ENCODE measurements at regions not wholly inside any gene's neighbourhood (a gene's known extent, or its start where the extent isn't known, plus 50 kb on each side); places are given as distances from the start of the nearest gene placed in this dataset.
A peak's percentile ranks its signal among the peaks of the same experiment; 100 is the strongest.

GRCh38 chr1:58975888-58976287, 192.0 kb upstream of the JUN start:
- Histone ChIP-seq H3K27ac (ENCODE audit: extremely low read depth, low read depth, low read length) (no peak overlapping the region), H3K36me3 (ENCODE audit: control insufficient read depth, insufficient read depth, low read length) (no peaks in the 10 kb centered on the region), H3K4me1 (replicated peaks in 1 of 2; ENCODE audit: control insufficient read depth in 2 of 2, insufficient read depth in 2 of 2, low read length in 2 of 2) (peaks cover 4 to 28% of the 10 kb centered on the region in 2 experiments), H3K79me2 (ENCODE audit: control insufficient read depth, insufficient read depth, low read length) (no peaks in the 10 kb centered on the region), H4K20me1 (replicated peaks; ENCODE audit: control insufficient read depth, insufficient read depth, low read length) (no peaks in the 10 kb centered on the region), H3K9ac (ENCODE audit: insufficient read depth in 1 of 2, low read depth in 2 of 2, low read length in 2 of 2) (no peak overlapping the region), H2AFZ (ENCODE audit: low read depth, low read length) (peak overlapping the region; percentile 43; the same call in 1 of the 2 replicates), H3K27me3 (ENCODE audit: control insufficient read depth in 2 of 2, insufficient read depth in 2 of 2, low read length in 2 of 2) (no peaks in the 10 kb centered on the region), H3K9me3 (replicated peaks; ENCODE audit: control insufficient read depth, insufficient read depth, low read depth, low read length) (no peaks in the 10 kb centered on the region), H3K4me2 (ENCODE audit: insufficient read depth, low read length) (no peak overlapping the region), H3K4me3 (no peak overlapping the region), H3K9me1 (ENCODE audit: control insufficient read depth, insufficient read depth, low read length) (no peaks in the 10 kb centered on the region)
- ATAC-seq = peak; percentile 80
- POLR2A ChIA-PET = no interaction called here
- in situ Hi-C loops (cut with MboI) (no loop called here), intact Hi-C loops (cut with micrococcal nuclease) (loop anchor here (5.0 kb wide), 1 partner anchor 79 kb away; no protein-coding TSS in a partner anchor)
- 0% methylated on average over 3 of the region's 3 CpGs for WGBS (ENCODE audit: insufficient coverage, low coverage, missing lambda C conversion rate)
- peak in 3 of 4 experiments; percentile 22 to 76 (median 25) for DNase-seq (ENCODE audit: extremely low read depth in 1 of 4, low spot score in 3 of 4)
- BruUV-seq (replicated peaks) = no TSS peak
- FAIRE-seq = peak; percentile 87
- CTCF ChIA-PET (ENCODE audit: low intra/inter-chr PET ratio) = no interaction called here
- TF ChIP-seq CBX2 (IDR thresholded peaks at IDR 0.05; ENCODE audit: insufficient read depth, low read length, poor library complexity, severe bottlenecking) (no peak), CBX1 (IDR thresholded peaks at IDR 0.05; ENCODE audit: low read depth) (no peak), MTA2 (IDR thresholded peaks at IDR 0.05; ENCODE audit: low read depth) (peak; percentile 57; the same call in 1 of the 2 replicates), ARID1B (IDR thresholded peaks at IDR 0.05) (peak; percentile 82), SIRT6 (IDR thresholded peaks at IDR 0.05; ENCODE audit: low read depth, low read length) (no peak), RB1 (IDR thresholded peaks at IDR 0.05; ENCODE audit: low read depth) (no peak), CREM (IDR thresholded peaks at IDR 0.05; ENCODE audit: low read depth) (peak; percentile 46; the same call in 1 of the 2 replicates), ATF7 (IDR thresholded peaks at IDR 0.05) (0 out of 2 replicates have a peak, but pooled peaks have one; percentile 11), DPF2 (IDR thresholded peaks at IDR 0.05) (peak; percentile 79), ZNF133 (CRISPR knock-in tag; IDR thresholded peaks at IDR 0.05) (no peak), HCFC1 (IDR thresholded peaks at IDR 0.05; ENCODE audit: low read depth, low read length) (no peak), ZBTB5 (IDR thresholded peaks at IDR 0.05) (no peak)
- TF ChIP-seq, protein P1, sequence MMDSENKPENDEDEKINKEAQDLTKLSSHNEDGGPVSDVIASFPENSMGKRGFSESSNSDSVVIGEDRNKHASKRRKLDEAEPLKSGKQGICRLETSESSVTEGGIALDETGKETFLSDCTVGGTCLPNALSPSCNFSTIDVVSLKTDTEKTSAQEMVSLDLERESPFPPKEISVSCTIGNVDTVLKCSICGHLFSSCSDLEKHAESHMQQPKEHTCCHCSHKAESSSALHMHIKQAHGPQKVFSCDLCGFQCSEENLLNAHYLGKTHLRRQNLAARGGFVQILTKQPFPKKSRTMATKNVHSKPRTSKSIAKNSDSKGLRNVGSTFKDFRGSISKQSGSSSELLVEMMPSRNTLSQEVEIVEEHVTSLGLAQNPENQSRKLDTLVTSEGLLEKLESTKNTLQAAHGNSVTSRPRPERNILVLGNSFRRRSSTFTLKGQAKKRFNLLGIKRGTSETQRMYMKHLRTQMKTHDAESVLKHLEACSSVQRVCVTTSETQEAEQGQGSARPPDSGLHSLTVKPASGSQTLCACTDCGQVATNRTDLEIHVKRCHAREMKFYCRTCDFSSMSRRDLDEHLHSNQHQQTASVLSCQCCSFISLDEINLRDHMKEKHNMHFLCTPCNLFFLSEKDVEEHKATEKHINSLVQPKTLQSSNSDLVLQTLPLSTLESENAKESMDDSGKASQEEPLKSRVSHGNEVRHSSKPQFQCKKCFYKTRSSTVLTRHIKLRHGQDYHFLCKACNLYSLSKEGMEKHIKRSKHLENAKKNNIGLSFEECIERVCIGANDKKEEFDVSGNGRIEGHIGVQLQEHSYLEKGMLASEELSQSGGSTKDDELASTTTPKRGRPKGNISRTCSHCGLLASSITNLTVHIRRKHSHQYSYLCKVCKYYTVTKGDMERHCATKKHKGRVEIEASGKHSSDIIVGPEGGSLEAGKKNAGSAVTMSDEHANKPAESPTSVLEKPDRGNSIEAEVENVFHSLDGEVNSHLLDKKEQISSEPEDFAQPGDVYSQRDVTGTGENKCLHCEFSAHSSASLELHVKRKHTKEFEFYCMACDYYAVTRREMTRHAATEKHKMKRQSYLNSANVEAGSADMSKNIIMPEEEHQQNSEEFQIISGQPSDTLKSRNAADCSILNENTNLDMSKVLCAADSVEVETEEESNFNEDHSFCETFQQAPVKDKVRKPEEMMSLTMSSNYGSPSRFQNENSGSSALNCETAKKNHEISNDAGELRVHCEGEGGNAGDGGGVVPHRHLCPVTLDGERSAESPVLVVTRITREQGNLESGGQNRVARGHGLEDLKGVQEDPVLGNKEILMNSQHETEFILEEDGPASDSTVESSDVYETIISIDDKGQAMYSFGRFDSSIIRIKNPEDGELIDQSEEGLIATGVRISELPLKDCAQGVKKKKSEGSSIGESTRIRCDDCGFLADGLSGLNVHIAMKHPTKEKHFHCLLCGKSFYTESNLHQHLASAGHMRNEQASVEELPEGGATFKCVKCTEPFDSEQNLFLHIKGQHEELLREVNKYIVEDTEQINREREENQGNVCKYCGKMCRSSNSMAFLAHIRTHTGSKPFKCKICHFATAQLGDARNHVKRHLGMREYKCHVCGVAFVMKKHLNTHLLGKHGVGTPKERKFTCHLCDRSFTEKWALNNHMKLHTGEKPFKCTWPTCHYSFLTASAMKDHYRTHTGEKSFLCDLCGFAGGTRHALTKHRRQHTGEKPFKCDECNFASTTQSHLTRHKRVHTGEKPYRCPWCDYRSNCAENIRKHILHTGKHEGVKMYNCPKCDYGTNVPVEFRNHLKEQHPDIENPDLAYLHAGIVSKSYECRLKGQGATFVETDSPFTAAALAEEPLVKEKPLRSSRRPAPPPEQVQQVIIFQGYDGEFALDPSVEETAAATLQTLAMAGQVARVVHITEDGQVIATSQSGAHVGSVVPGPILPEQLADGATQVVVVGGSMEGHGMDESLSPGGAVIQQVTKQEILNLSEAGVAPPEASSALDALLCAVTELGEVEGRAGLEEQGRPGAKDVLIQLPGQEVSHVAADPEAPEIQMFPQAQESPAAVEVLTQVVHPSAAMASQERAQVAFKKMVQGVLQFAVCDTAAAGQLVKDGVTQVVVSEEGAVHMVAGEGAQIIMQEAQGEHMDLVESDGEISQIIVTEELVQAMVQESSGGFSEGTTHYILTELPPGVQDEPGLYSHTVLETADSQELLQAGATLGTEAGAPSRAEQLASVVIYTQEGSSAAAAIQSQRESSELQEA (IDR thresholded peaks at IDR 0.05; ENCODE audit: low read depth) = no peak
